SU-DHL-6 (cell line): ENCODE measurements at regions not wholly inside any gene's neighbourhood (a gene's known extent, or its start where the extent isn't known, plus 50 kb on each side); places are given as distances from the start of the nearest gene placed in this dataset.
"Not testable (repeated sequence)": the region's sequence is repeated elsewhere in the genome, so short reads cannot be mapped to it uniquely, and the experiment has no call there.

Experiments used
- H2AFZ ChIP-seq: fragments of 200-600 bp; sonication (generic); 2 replicates; pipeline ENCODE4 v1.6.1; 2014; ENCODE audit warnings: low read depth, mild to moderate bottlenecking, moderate library complexity, mixed read lengths, antibody characterized with exemption, low read length; ENCODE audit not compliant: severe bottlenecking
- H3F3A ChIP-seq: fragments of 200-600 bp; shearing (Covaris generic); 2 replicates; pipeline ENCODE4 v1.6.0; 2016; ENCODE audit warnings: antibody characterized with exemption, mild to moderate bottlenecking; ENCODE audit not compliant: insufficient read depth
- H3K27ac ChIP-seq: fragments of 200-600 bp; sonication (generic); 2 replicates; pipeline ENCODE4 v1.5.1; 2016; ENCODE audit warnings: low read depth, mild to moderate bottlenecking, low read length, moderate library complexity, mixed read lengths
- H3K27me3 ChIP-seq: fragments of 200-600 bp; sonication (generic), shearing (Covaris generic); 2 replicates; pipeline ENCODE4 v1.6.0; 2014; ENCODE audit warnings: mild to moderate bottlenecking, low read length
- H3K36me3 ChIP-seq: fragments of 200-600 bp; sonication (generic); 2 replicates; pipeline ENCODE4 v1.6.1; 2014; ENCODE audit warnings: mild to moderate bottlenecking, low read length, mixed read lengths
- H3K4me2 ChIP-seq: fragments of 300-600, 200-600 bp; shearing (Covaris generic), sonication (generic); 2 replicates; pipeline ENCODE4 v1.6.0; 2014; ENCODE audit warnings: low read length, low read depth, mild to moderate bottlenecking; ENCODE audit not compliant: poor library complexity, severe bottlenecking
- H3K4me3 ChIP-seq: fragments of 200-600 bp; sonication (generic); 2 replicates; pipeline ENCODE4 v1.5.1; 2014; ENCODE audit warnings: antibody characterized with exemption, low read length, mild to moderate bottlenecking, mixed read lengths; ENCODE audit not compliant: insufficient read depth, poor library complexity, severe bottlenecking
- H3K79me2 ChIP-seq: fragments of 200-600 bp; sonication (generic); 2 replicates; pipeline ENCODE4 v1.6.1; 2014; ENCODE audit warnings: mild to moderate bottlenecking, low read length, moderate library complexity; ENCODE audit not compliant: insufficient read depth
- H3K9ac ChIP-seq: fragments of 200-600 bp; sonication (generic); 2 replicates; pipeline ENCODE4 v1.7.0; 2014; ENCODE audit warnings: mild to moderate bottlenecking, low read length
- H3K9me2 ChIP-seq: fragments of 200-600 bp; sonication (generic); replicated peaks from 2 replicates; pipeline ENCODE4 v1.6.1; 2014; ENCODE audit warnings: low read length; ENCODE audit not compliant: insufficient read depth
- H3K9me3 ChIP-seq: fragments of 200-600 bp; sonication (generic); 2 replicates; pipeline ENCODE4 v1.6.1; 2014; ENCODE audit warnings: low read length, mixed read lengths; ENCODE audit not compliant: insufficient read depth
- H4K20me1 ChIP-seq: fragments of 200-600 bp; sonication (generic); 2 replicates; pipeline ENCODE4 v1.6.1; 2014; ENCODE audit warnings: low read depth, mild to moderate bottlenecking, antibody characterized with exemption, low read length, moderate library complexity, mixed read lengths

GRCh38 chr2:91571239-91571923 lies 2879.9 kb downstream of the RPIA start:
- H3K9ac ChIP-seq, H3K9me2 ChIP-seq: not testable (repeated sequence)

GRCh38 chr2:91573018-91573417 lies 2881.5 kb downstream of the RPIA start:
- H3K36me3 ChIP-seq, H4K20me1 ChIP-seq, H3K79me2 ChIP-seq, H3K27me3 ChIP-seq, H3K4me3 ChIP-seq, H3K27ac ChIP-seq, H3K4me2 ChIP-seq, H3K9ac ChIP-seq, H3K9me2 ChIP-seq, H3F3A ChIP-seq, H3K9me3 ChIP-seq, H2AFZ ChIP-seq: not testable (repeated sequence)

More at GRCh38 chr2:91571239-91571923, 2879.9 kb downstream of the RPIA start:
- H2AFZ ChIP-seq, H3K4me2 ChIP-seq, H3K27me3 ChIP-seq, H3K4me3 ChIP-seq, H3K27ac ChIP-seq, H3F3A ChIP-seq, H3K79me2 ChIP-seq, H3K36me3 ChIP-seq, H3K9me3 ChIP-seq, H4K20me1 ChIP-seq: not testable (repeated sequence)

- H3F3A ChIP-seq, H3K79me2 ChIP-seq, H2AFZ ChIP-seq, H3K4me2 ChIP-seq, H3K9me3 ChIP-seq, H3K9me2 ChIP-seq, H4K20me1 ChIP-seq, H3K27me3 ChIP-seq, H3K9ac ChIP-seq, H3K27ac ChIP-seq, H3K4me3 ChIP-seq, H3K36me3 ChIP-seq: not testable (repeated sequence)
Observed at GRCh38 chr2:91573755-91574154, 2882.3 kb downstream of the RPIA start.

GRCh38 chr2:91574255-91574654 lies 2882.8 kb downstream of the RPIA start:
- not testable (repeated sequence) for H3K4me2 ChIP-seq, H4K20me1 ChIP-seq, H3K27me3 ChIP-seq, H3K9me3 ChIP-seq, H3K9ac ChIP-seq, H2AFZ ChIP-seq, H3F3A ChIP-seq, H3K9me2 ChIP-seq, H3K27ac ChIP-seq, H3K79me2 ChIP-seq, H3K36me3 ChIP-seq, H3K4me3 ChIP-seq

GRCh38 chr2:91575701-91576100 lies 2884.2 kb downstream of the RPIA start:
- H3K4me2 ChIP-seq, H3F3A ChIP-seq, H3K27me3 ChIP-seq, H4K20me1 ChIP-seq, H3K4me3 ChIP-seq, H2AFZ ChIP-seq, H3K9ac ChIP-seq, H3K9me3 ChIP-seq, H3K79me2 ChIP-seq, H3K9me2 ChIP-seq, H3K27ac ChIP-seq, H3K36me3 ChIP-seq: not testable (repeated sequence)

- H3K4me3 ChIP-seq, H3K9me2 ChIP-seq, H3K9me3 ChIP-seq, H2AFZ ChIP-seq, H3K9ac ChIP-seq, H3K36me3 ChIP-seq, H3K27ac ChIP-seq, H3F3A ChIP-seq, H3K27me3 ChIP-seq, H3K4me2 ChIP-seq, H3K79me2 ChIP-seq, H4K20me1 ChIP-seq: not testable (repeated sequence)
Observed at GRCh38 chr2:91577406-91577805, 2885.9 kb downstream of the RPIA start.

- not testable (repeated sequence) for H3F3A ChIP-seq, H3K27me3 ChIP-seq, H2AFZ ChIP-seq, H3K79me2 ChIP-seq, H3K4me2 ChIP-seq, H3K36me3 ChIP-seq, H3K9ac ChIP-seq, H3K4me3 ChIP-seq, H3K27ac ChIP-seq, H4K20me1 ChIP-seq, H3K9me3 ChIP-seq, H3K9me2 ChIP-seq
Observed at GRCh38 chr2:91578678-91579077, 2887.2 kb downstream of the RPIA start.

GRCh38 chr2:91579555-91579954 lies 2888.1 kb downstream of the RPIA start:
- H3K9me2 ChIP-seq, H3K4me2 ChIP-seq, H3K9ac ChIP-seq, H3K36me3 ChIP-seq, H3F3A ChIP-seq, H3K27ac ChIP-seq, H3K79me2 ChIP-seq, H3K4me3 ChIP-seq, H4K20me1 ChIP-seq, H2AFZ ChIP-seq, H3K9me3 ChIP-seq, H3K27me3 ChIP-seq: not testable (repeated sequence)
